Stimulated activated CD8-positive, alpha-beta memory T cell treated with anti-CD3 and anti-CD28 coated beads, Interleukin-4, amount 100 ng/mL, for 24 hours (primary cell): ENCODE measurements at regions not wholly inside any gene's neighbourhood (a gene's known extent, or its start where the extent isn't known, plus 50 kb on each side); places are given as distances from the start of the nearest gene placed in this dataset.
"Not testable (repeated sequence)": the region's sequence is repeated elsewhere in the genome, so short reads cannot be mapped to it uniquely, and the experiment has no call there.

Experiments used
- DNase-seq: peaks from one replicate; pipeline ENCODE4 v3.0.0-alpha.2; 2020; ENCODE audit warnings: low read depth

DNA sequence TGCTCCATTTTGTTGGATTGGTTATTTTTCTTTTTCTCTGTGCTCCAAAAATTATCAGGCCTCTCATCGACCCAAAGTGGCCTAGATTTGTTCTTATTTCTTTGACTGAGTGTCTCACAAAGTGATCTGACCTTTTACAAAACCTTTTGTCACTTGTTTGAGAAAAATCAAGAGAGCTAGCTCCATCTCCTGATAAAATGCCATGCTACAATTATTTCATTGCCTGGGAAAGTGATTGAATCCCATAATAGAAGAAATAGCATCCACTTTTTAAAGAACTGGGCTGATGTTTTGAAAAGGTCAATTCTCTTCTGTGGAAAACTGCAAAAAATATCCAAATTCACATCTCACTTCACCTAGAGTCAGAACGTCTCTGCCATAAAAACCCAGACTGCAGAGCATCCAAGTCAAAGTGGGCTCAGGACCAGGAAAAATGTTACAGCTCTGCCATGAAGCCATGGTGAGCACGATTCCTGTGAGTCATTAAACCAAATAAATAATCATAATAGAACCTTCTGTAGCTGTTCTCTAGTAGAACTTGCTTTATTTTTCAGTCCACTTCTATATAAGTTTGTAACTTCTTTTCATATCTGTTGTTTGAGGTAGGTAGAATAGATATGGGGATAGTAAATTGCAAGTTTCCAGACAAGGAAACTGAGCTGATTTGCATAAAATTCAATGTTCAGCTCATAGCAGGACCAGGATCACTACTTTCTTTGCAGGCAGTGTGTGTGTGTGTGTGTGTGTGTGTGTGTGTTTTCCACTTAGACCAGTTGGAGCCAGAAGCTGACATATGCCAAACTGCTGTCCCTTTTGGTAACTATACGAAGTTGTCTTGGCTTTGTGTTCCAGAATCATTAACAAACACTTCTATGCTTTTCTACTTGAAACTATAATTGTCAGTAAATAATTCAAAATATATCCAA lies 632.5 kb upstream of the ANKRD30A start:
- no peak for DNase-seq

DNA sequence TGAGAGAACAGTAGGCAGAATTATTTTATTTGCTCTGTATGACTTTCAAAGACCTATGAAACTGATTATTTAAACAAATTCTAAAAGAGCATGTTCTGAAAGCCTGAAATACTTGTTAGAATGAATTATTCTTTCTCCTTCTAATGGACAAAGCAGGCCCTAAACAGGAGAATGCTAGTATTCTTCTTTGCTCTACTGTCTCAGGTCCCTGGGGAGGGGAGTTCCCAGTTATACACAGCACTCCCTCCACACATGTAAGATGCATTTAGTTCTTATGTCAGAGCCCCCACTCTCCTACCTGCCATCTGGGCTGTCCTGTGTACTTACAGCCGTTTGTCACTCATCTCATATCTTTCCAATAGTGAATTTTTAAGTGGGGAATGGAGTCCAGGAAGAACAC lies 633.5 kb upstream of the ANKRD30A start:
- DNase-seq, result no peak

DNA sequence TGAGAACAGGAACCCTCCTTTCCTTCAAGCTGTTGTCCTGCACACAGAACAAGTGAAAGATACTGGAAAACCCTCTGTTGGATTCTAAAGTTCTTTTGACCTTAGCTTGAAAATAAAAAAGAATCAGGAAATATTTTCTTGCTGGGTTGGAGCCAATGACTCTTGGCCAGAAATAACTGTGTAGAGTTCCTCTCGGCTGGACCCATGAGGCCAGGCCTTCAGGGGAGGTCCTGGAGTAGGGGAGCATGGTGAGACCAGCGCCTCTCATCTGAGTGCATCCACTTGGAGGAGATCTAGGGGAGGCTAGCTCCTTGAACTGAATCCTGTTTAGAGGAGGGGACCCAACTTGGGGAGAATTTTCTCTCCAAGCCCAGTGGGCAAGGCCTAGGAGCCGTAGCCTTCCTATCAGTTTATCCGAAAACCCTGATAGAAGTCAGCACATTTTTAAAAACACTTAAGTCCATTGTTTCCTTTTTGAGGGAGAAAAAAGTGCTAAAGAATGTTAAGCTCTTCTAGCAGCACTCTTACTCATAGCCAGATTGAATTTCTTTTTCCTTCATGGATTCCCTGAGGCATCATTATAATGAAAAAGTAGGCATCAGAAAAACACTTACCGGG lies 635.7 kb upstream of the ANKRD30A start:
- DNase-seq, result no peak

DNA sequence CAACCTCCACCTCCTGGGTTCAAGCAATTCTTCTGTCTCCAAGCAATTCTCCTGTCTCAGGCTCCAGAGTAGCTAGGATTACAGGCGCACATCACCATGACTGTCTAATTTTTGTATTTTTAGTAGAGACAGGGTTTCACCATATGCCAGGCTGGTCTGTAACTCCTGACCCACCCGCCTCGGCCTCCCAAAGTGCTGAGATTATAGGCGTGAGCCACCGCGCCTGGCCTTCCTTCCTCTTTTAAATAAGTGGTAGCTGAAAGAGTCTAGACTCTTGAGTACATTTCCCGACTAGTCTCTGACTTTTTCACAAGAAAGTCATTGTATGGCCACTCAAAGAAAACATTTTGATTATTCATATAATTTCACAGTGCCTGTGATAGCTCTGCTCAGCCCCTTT lies 636.2 kb upstream of the ANKRD30A start:
- DNase-seq, result no peak

DNA sequence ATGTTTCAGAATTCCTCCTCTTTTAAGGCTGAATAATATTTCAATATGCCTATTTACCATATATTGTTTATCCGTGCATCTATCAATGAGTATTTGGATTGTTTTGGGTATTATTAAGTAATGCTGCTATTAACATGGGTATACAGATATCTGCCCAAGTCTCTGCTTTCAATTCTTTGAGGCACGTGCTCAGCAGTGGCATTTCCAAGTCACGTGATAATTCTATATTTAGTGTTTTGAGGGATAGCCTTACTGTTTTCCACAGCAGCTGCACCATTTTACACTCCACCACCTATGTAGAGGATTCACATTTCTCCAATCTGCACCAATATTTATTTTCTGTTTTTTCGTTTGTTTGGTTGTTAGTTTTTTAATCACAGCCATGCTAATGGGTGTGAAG lies 636.8 kb upstream of the ANKRD30A start:
- DNase-seq, result no peak

DNA sequence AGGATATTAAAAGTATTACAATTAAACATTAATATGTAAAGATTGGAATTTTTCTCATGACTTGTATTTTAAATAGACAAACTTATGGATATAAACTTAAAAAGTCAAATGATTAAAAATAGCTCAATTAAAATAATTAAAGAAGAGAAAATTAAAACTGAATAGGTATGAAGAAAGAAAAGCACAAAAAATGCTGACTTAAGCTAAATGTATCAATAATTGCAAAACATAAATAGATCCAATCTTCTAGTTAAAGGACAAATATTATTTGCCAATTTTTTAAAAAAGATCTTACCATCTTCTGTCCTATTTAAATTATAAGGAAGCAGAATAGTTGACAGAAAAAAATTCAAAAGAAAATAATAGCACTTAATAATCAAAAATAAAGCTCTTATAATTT lies 646.3 kb upstream of the ANKRD30A start:
- DNase-seq, result no peak

DNA sequence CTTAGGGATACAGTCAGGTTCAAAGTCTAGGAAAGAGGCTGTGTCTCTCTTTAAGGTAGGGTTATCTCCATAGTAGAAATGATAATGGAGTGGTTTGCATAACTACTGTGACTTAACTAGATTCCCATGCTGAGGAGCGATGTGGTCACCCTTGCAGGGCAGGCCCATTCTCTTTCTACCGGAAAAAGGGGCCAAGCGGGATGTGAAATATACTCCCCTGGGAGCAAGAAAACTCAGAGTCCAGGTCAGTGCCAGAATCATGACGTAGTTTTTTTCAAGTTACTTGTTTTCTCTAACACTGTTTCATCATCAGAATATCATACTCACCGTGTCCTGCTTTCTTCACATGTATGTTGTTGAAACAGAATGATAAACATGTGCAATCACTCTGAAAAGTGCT lies 649.0 kb upstream of the ANKRD30A start:
- DNase-seq, result no peak

DNA sequence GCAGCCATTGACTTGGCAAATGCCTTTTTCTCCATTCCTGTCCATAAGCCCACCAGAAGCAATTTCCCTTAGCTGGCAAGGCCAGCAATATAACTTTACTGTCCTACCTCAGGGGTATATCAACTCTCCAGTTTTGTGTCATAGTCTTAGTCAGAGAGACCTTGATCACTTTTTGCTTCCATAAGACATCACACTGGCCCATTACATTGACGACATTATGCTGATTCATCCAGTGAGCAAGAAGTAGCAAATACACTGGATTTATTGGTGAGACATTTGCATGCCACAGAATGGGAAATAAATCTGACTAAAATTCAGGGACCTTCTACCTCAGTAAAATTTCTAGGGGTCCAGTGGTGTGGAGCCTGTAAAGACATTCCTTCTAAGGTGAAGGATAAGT lies 649.7 kb upstream of the ANKRD30A start:
- DNase-seq, result no peak

DNA sequence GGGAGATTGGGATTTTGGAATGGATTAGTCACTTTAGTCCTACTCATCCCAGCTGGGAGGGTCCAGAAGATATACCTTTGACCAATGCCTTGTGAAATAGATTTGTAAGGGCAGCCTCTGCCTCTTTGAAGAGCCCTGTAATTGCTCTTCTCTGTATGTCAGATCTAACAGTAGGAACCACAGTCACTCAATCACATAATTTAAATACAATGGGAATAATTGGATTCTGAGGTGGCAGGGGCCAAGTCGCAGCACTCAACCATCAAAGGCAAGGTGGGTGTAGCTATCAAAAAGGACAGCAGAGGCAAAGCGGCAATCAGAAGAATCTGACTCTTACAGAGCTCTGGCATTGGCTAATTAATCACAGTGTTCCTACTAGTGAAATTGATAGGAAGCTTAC lies 650.9 kb upstream of the ANKRD30A start:
- DNase-seq, result no peak

DNA sequence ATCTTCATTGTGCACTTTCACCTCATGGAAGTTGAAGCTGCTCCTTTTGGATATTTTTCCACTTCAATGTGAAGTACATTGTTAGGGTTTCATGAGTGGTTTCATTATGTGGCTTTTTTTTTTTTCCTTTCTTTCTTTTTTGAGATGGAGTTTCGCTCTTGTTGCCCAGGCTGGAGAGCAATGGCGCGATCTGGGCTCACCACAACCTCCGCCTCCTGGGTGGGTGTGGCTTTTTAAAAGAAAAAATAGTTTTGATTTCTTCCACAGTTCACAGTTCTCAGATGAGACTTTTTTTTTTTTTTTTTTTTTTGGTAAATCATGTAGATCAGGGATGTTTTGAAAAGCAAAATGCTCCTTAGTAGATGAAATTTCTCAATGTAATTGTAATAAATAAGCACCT lies 652.3 kb upstream of the ANKRD30A start:
- DNase-seq, result no peak

DNA sequence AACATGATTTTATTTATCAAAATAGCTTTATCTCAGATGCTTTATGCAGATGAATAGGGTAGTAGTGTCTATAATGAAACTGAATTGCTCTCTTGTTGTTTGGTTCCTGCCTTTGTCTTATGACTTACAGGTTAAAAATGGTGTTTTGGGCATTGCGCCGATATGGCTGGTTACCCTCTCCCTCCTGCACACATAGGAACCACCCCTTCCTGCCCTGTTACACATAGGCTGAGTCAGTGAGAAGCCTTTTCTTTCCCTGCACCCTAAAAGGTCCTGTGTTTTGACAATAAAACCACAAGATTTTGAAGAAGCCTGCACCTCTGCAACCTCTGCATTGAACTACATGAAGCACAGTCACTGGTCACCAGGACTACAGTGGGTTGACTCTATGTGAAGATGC lies 655.8 kb upstream of the ANKRD30A start:
- DNase-seq, result no peak

DNA sequence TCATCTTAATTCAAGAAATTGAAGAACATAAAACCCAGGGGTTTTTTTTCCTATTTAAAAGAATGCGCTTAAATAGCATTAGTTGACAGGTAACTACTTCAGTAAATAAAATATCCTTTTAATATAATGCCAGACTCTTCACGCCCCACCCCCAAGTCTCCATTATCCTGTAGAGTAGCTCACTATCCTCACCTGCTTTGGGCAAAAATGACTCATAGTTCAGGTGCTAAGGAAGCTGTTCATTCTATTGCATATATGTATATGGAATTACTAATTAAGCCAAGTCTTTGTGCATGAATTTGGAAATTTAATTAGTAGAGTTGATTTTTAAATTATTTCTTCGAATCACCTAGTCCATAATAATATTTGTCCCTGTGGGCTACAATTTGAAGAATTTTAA lies 656.8 kb upstream of the ANKRD30A start:
- DNase-seq, result no peak

DNA sequence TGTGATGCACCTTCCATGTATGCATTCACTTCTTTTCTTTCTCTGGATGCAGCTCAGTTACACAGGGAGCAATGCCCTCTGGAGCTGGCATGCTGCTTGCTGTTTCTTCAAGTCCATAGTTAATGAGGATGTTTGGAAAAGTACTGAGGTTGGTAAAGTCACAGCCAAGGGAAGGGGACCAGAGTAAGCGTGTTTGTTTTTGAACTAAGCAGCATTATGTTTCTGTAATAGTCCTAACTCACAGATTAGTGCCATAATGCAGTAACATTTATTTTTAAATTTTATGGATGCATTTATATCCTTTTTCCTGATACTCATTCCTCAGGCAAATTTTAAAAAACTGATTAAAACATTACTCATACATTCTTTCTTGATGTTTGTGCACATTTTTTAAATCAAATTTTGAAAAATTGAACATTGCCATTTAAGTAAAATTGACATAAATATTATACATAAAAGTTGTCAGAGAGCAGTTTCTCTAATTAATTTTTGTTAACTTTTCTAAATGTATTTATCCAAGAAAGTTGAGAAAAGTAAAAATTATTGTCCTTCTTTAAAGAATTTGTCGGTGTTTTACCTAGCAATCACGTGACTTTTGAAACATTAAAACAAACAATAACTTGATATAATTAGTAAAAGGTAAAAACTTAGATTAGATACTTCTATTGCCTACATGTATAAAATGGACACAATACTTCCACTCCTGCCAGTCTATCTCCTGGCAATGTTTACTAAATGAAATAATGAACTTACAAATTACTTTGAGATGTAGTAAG lies 659.6 kb upstream of the ANKRD30A start:
- DNase-seq, result no peak

DNA sequence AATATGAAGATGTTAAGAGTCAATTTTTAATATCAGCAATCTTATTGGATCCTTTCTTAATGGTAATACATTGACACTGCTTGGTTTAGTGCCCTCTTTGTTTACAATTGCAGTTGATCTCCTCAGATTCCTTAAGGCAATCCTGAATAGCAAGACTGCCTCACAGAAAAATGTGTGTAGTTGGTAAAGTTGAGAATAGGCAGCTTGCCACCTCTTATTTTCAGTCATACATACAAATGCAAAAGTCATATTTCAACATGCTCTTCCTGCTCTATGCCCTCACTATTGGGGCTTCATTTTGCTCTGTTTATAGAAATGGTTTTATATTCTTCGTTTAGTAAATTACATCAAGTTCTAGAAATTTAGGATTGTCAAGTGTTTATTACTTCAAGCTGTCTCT lies 661.1 kb upstream of the ANKRD30A start:
- DNase-seq, result no peak

DNA sequence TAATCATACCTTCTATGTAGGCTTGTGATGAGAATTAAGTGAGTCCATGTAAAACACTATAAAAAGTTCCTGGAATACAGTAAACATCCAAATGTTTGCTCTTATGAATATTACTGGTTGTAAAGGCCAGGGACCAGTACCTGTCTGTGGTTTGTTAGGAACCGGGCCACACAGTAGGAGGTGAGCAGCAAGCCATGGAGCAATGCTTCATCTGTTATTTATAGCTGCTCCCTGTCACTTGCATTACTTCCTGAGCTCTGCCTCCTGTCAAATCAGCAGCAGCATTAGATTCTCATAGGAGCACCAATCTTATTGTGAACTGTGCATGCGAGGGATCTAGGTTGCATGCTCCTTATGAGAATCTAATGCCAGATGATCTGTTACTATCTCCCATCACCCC lies 662.0 kb upstream of the ANKRD30A start:
- DNase-seq, result no peak

DNA sequence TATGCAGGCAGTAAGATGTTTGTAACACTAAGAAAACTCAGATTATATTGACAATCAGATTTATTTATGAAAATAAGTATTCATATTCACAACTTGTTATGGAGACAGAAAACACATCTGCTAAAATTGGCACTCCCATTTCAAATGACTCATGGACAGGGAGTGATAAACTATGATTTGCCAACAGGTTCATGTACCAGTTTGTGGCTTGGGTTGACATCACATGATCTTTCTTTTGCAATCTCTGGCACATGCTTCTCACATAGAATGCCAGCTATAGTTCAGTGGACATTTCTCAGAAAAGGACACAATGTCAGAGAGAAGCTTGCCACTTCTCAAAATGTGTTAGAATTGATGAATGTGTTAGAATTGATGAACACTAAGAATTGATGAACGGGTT lies 663.2 kb upstream of the ANKRD30A start:
- DNase-seq, result no peak

DNA sequence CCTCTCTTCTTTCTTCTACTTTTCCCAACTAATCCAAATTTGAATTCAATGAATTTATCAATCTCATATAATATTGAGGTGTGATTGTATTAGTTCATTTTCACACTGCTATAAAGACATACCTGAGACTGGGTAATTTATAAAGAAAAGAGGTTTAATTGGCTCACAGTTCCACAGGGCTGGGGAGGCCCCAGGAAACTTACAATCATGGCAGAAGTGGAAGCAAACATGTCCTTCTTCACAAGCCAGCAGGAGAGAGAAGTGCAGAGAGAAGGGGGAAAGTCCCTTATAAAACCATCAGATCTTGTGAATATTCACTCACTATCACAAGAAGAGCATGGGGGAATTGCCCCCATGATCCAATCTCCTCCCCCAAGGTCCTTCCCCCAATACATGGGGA lies 667.0 kb upstream of the ANKRD30A start:
- not testable (repeated sequence) for DNase-seq

DNA sequence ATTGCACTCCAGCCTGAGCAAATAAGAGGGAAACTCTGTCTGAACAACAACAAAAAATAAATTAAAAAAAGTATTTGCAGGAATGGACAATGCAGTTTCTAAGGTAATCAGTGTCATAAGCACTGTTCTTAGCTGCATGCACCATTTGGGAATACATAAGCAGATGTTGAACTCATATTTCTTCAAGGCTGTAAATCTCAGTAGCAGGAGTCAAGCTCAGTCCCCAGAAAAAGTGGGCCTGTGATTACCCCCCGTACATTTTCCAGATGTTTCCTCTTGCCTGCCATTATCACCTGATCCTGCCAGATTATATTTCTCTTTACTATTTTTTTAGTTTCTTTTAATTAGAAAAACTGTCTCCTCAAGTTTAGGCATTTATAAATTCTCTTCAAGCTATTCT lies 667.6 kb upstream of the ANKRD30A start:
- no peak for DNase-seq

DNA sequence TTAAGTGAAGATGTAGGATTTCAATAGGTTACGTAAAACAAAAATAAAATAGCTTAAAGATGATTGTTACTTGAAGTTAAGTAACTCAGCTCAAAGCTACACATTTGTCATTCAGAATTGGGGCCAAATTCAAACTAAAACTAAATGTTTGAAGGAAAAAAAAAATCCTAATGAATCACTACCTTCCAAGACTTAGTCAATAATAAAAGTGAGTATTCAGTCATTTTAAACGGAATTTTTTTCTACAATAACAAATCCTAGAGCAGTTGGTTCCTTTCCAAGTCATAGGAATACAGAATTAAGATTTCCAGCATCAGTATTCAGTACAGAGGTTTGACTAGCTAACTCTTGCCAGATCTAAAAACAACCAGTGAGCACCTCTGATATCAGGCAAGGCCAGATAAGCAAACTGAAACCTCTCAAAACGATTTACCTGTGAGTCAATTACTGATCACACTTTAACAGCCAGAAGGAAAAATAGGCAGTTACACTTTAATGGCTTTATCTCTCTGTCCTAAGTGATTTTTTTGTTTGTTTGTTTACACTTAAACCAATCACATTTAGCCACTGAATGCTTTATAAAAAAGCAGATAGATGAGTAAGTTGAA lies 669.8 kb upstream of the ANKRD30A start:
- no peak for DNase-seq

DNA sequence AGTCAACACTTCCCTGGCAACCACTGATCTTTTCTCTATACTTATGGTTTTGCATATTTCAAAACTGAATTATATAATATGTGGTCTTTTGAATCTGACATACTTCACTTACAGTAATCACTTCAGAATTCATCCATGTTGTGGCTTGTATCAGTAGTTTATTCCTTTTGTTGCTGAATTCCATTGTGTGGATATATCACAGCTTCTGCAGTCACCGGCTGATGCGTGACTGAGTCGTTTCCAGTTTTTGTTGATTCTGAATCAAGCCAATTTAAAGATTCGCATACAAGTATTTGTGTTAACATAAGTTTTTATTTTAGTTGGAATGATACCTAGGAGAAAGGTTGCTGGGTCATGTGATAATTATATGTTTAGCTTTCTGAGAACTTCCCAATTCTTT lies 672.5 kb upstream of the ANKRD30A start:
- DNase-seq, result no peak

DNA sequence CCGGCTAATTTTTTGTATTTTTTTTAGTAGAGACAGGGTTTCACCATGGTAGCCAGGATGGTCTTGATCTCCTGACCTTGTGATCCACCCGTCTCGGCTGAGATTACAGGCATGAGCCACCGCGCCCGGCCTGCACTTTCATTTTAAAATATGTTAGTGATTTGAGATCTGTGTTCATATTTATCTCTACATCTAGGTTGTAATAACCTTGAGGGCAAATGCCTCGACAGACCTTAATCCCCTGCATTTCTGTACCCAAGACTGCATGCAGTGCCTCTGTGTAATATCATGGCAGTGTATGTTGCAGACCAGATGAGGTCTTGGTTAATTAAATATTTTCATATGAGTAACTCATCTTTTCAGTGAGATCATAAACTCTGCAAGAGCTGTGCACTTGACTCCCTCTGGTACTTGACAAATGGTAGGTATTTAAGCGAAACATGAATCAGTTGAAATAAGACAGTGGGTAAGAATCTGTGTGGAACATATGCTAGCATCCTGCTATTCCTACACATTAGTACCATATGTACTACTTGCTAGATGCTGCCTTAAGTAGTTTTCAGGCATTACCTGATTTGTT lies 673.9 kb upstream of the ANKRD30A start:
- no peak for DNase-seq

DNA sequence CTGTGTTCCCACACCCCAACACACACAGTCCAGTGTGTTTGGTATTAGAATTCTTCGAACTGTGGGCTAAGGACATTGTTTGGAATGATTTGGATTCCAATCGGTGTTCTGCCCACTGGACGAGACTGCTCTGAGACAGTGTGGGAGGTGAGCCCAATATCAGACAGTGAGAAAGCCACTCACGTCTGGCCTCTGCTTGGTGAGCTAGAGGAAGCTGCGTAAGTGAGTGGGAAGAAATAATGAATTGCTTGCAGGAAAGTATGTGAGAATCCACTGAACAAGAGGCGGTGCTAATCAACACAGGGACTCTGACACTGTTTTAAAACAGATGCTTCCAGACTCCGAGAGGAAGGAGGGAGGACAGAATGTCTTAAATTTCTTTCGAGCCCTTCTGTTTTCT lies 675.0 kb upstream of the ANKRD30A start:
- DNase-seq, result no peak
